IMR-90 (cell line): ENCODE measurements at regions not wholly inside any gene's neighbourhood (a gene's known extent, or its start where the extent isn't known, plus 50 kb on each side); places are given as distances from the start of the nearest gene placed in this dataset.

ENCODE experiments used
- ATAC-seq: fragments of 200-7000 bp; cut with Tn5 transposase; 2 replicates; pipeline ENCODE4 v1.9.1; 2020; ENCODE audit warnings: low read depth, mild to moderate bottlenecking, moderate library complexity
- BruUV-seq: library from RNA; stranded (reverse); fragments of 400-500 nt; replicated peaks from 2 replicates; lab custom pipeline; 2021; lab: Mats Ljungman, UMichigan
- CTCF ChIA-PET: fragments of 300-600 bp; formaldehyde crosslinking; extraction: SDS; loops from one replicate; lab custom pipeline; 2021; ENCODE audit warnings: antibody characterized with exemption; lab: Yijun Ruan, JAX
- POLR2A ChIA-PET: fragments of 300-600 bp; sonication (Branson Sonifier 250); formaldehyde crosslinking; loops from one replicate; lab custom pipeline; 2022; ENCODE audit warnings: antibody characterized with exemption; ENCODE audit not compliant: unreplicated experiment; lab: Charles Lee
- DNase-seq: peaks from one replicate; pipeline ENCODE4 v3.0.0; 2013
- H2AFZ ChIP-seq: replicated peaks from 2 replicates; pipeline ENCODE3; 2013; ENCODE audit warnings: low read length, mild to moderate bottlenecking; ENCODE audit not compliant: poor library complexity
- H2AK5ac ChIP-seq: 2 replicates; pipeline ENCODE4 v1.6.1; 2013; ENCODE audit warnings: low read depth, low read length, inconsistent platforms
- H2AK9ac ChIP-seq: replicated peaks from 2 replicates; pipeline ENCODE3; 2013; ENCODE audit warnings: mild to moderate bottlenecking, low read depth, low read length, moderate library complexity; ENCODE audit not compliant: poor library complexity
- H2BK120ac ChIP-seq: 2 replicates; pipeline ENCODE4 v1.6.1; 2013; ENCODE audit warnings: low read depth, low read length, inconsistent platforms
- H2BK15ac ChIP-seq: 3 replicates; pipeline ENCODE4 v1.6.1; 2013; ENCODE audit warnings: low read depth, low read length, inconsistent platforms
- H2BK20ac ChIP-seq: 2 replicates; pipeline ENCODE4 v1.6.1; 2013; ENCODE audit warnings: low read depth, mild to moderate bottlenecking, inconsistent platforms, low read length, moderate library complexity
- H2BK5ac ChIP-seq: 2 replicates; pipeline ENCODE4 v1.6.1; 2013; ENCODE audit warnings: mild to moderate bottlenecking, low read depth, low read length, inconsistent platforms; ENCODE audit not compliant: poor library complexity, severe bottlenecking
- H3K14ac ChIP-seq: replicated peaks from 2 replicates; pipeline ENCODE4 v1.6.1; 2013; ENCODE audit warnings: low read depth, low read length, inconsistent platforms
- H3K18ac ChIP-seq: 2 replicates; pipeline ENCODE4 v1.6.1; 2013; ENCODE audit warnings: low read depth, low read length, control low read depth
- H3K23ac ChIP-seq: 2 replicates; pipeline ENCODE4 v1.6.1; 2013; ENCODE audit warnings: low read depth, low read length, inconsistent platforms
- H3K27ac ChIP-seq: 2 replicates; pipeline ENCODE4 v1.5.1; 2013; ENCODE audit warnings: mild to moderate bottlenecking, control low read depth, low read length; ENCODE audit not compliant: insufficient read depth
- H3K27me3 ChIP-seq: 2 replicates; pipeline ENCODE4 v1.6.1; 2013; ENCODE audit warnings: low read length; ENCODE audit not compliant: control insufficient read depth, insufficient read depth
- H3K36me3 ChIP-seq: 2 replicates; pipeline ENCODE4 v1.6.1; 2013; ENCODE audit warnings: low read length, mixed read lengths; ENCODE audit not compliant: control insufficient read depth, insufficient read depth
- H3K4ac ChIP-seq: 2 replicates; pipeline ENCODE4 v1.6.1; 2013; ENCODE audit warnings: low read depth, low read length, inconsistent platforms
- H3K4me1 ChIP-seq: 2 replicates; pipeline ENCODE4 v1.6.1; 2013; ENCODE audit warnings: low read length, mixed read lengths; ENCODE audit not compliant: control insufficient read depth, insufficient read depth
- H3K4me2 ChIP-seq: 2 replicates; pipeline ENCODE4 v1.6.1; 2013; ENCODE audit warnings: low read depth, mild to moderate bottlenecking, control low read depth, low read length, moderate library complexity
- H3K4me3 ChIP-seq: 2 replicates; pipeline ENCODE4 v1.5.1; 2013; ENCODE audit warnings: low read depth, mild to moderate bottlenecking, control low read depth, low read length, moderate library complexity; ENCODE audit not compliant: insufficient read depth
- H3K56ac ChIP-seq: 2 replicates; pipeline ENCODE4 v1.6.1; 2013; ENCODE audit warnings: low read length, inconsistent platforms; ENCODE audit not compliant: insufficient read depth; ENCODE audit errors: extremely low read depth
- H3K79me1 ChIP-seq, 2 experiments: 2 replicates each; pipeline ENCODE4 v1.6.1; 2013; ENCODE audit warnings: low read length in 2 of 2, inconsistent platforms in 1 of 2, low read depth in 1 of 2
- H3K9ac ChIP-seq: 2 replicates; pipeline ENCODE4 v1.6.1; 2013; ENCODE audit warnings: low read depth, low read length, control low read depth
- H3K9me1 ChIP-seq: 2 replicates; pipeline ENCODE4 v1.6.1; 2013; ENCODE audit warnings: low read length, inconsistent platforms; ENCODE audit not compliant: insufficient read depth
- H3K9me3 ChIP-seq: 2 replicates; pipeline ENCODE4 v1.6.1; 2013; ENCODE audit warnings: low read length; ENCODE audit not compliant: control insufficient read depth, insufficient read depth
- H4K20me1 ChIP-seq: 2 replicates; pipeline ENCODE4 v1.6.1; 2013; ENCODE audit warnings: low read length, inconsistent platforms; ENCODE audit not compliant: insufficient read depth
- H4K5ac ChIP-seq: 2 replicates; pipeline ENCODE4 v1.6.1; 2013; ENCODE audit warnings: mild to moderate bottlenecking, low read depth, low read length, control low read depth
- H4K8ac ChIP-seq, 2 experiments: 2 replicates each; pipeline ENCODE4 v1.6.1; 2013; ENCODE audit warnings: low read depth in 2 of 2, low read length in 2 of 2, control low read depth in 1 of 2, inconsistent platforms in 1 of 2
- H4K91ac ChIP-seq: 2 replicates; pipeline ENCODE4 v1.6.1; 2013; ENCODE audit warnings: low read depth, low read length, inconsistent platforms; ENCODE audit not compliant: insufficient read depth
- CEBPB ChIP-seq: IDR thresholded peaks from 2 replicates; pipeline ENCODE4 v1.6.1; 2012; ENCODE audit warnings: low read depth, low read length, improper control_type of control experiment
- MAFK ChIP-seq: IDR thresholded peaks from 2 replicates; pipeline ENCODE4 v1.6.1; 2012; ENCODE audit warnings: low read depth, low read length, improper control_type of control experiment
- MAZ ChIP-seq: IDR thresholded peaks from 2 replicates; pipeline ENCODE4 v1.6.1; 2012; ENCODE audit warnings: low read depth, mild to moderate bottlenecking, low read length, improper control_type of control experiment, moderate library complexity, borderline replicate concordance
- MXI1 ChIP-seq: IDR thresholded peaks from 2 replicates; pipeline ENCODE4 v1.6.1; 2012; ENCODE audit warnings: low read depth, mild to moderate bottlenecking, low read length, moderate library complexity, borderline replicate concordance
- NFE2L2 ChIP-seq: fragments of 150-350 bp; IDR thresholded peaks from 2 replicates; pipeline ENCODE4 v1.6.1; 2016; ENCODE audit warnings: low read depth, mild to moderate bottlenecking, low read length
- POLR2A ChIP-seq: IDR thresholded peaks from 2 replicates; pipeline ENCODE4 v1.6.1; 2012; ENCODE audit warnings: mild to moderate bottlenecking, low read depth, low read length
- WGBS, 2 experiments: methylation state at CpG; one replicate each; pipeline versions ENCODE4 v1.1.5 to v1.1.7; 2013; ENCODE audit warnings: missing lambda C conversion rate in 2 of 2; ENCODE audit not compliant: insufficient read length in 1 of 2; ENCODE audit errors: extremely low coverage in 2 of 2; 5-methylcytosine and 5-hydroxymethylcytosine counted together
- dilution Hi-C: fragments of 300-500 bp; cut with HindIII; formaldehyde crosslinking; loops from one replicate; pipeline ENCODE4 v1.14.3; 2018; ENCODE audit warnings: low sequenced_read_pairs; ENCODE audit not compliant: unreplicated experiment
- in situ Hi-C: fragments of 300-500 bp; cut with MboI; formaldehyde crosslinking; loops from 3 replicates; pipeline ENCODE4 v1.14.3; 2019; ENCODE audit warnings: low sequenced_read_pairs, inconsistent platforms, mixed read lengths
- intact Hi-C: fragments of 100-400 bp; cut with micrococcal nuclease; formaldehyde crosslinking; loops from 2 replicates; pipeline ENCODE4 v1.10.0; 2022
- TF ChIP-seq, protein P1 (sequence below): fragments of 150-350 bp; IDR thresholded peaks from 2 replicates; pipeline ENCODE4 v1.6.1; 2017; ENCODE audit warnings: mild to moderate bottlenecking, antibody characterized with exemption, low read length, low read depth
- TF ChIP-seq, protein P2 (sequence below): conservative IDR thresholded peaks from 2 replicates; pipeline ENCODE4 v1.5.1; 2012; ENCODE audit warnings: mild to moderate bottlenecking, low read depth, low read length, improper control_type of control experiment

GRCh38 chr5:100430268-100431195 is 104.6 kb upstream of the FAM174A start (continued):
- no peak for TF ChIP-seq CEBPB
- no peak for TF ChIP-seq MAZ

DNA sequence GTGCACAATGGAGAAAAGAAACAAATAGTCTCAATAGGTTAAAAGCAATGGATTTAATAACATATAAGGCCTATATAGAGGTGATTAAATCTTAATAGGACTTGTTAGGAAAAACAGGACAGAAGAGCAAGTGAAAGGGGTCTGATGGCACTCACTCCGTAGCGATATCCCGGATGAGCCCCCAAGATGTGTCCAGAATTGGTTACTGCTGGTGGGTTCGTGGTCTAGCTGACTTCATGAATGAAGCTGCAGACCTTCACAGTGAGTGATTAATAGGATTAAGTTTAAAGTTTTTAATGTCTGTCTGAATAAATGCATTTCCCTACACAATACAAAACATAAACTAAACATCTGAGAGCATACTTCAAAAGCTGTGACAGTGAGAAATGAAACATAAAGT is 110.4 kb upstream of the FAM174A start:
- no peak overlapping the region for H2BK5ac ChIP-seq
- no peak overlapping the region for H3K56ac ChIP-seq
- no peak overlapping the region for H2BK20ac ChIP-seq
- H3K14ac ChIP-seq: no peak overlapping the region
- H2AK5ac ChIP-seq: no peak overlapping the region
- H2AFZ ChIP-seq: no peak overlapping the region
- no peaks in the 10 kb centered on the region for H3K79me1 ChIP-seq
- H4K8ac ChIP-seq: no peak overlapping the region
- dilution Hi-C loops (no loop called here), intact Hi-C loops (no loop called here), in situ Hi-C loops (loop anchor here (25.0 kb wide), 1 partner anchor 963 kb away; no protein-coding TSS in a partner anchor)
- no peaks in the 10 kb centered on the region for H3K4me1 ChIP-seq
- no peak overlapping the region for H3K4me2 ChIP-seq
- no peak overlapping the region for H4K91ac ChIP-seq
- no peaks in the 10 kb centered on the region for H3K9me1 ChIP-seq
- no peaks in the 10 kb centered on the region for H3K27me3 ChIP-seq
- no peaks in the 10 kb centered on the region for H3K36me3 ChIP-seq
- H3K23ac ChIP-seq: no peak overlapping the region
- no peak overlapping the region for H3K27ac ChIP-seq
- H4K5ac ChIP-seq: no peak overlapping the region
- no peak overlapping the region for H3K4ac ChIP-seq
- ATAC-seq: no peak
- H3K18ac ChIP-seq: no peak overlapping the region
- no peak overlapping the region for H2AK9ac ChIP-seq
- H2BK15ac ChIP-seq: no peak overlapping the region
- H2BK120ac ChIP-seq: no peak overlapping the region
- no peak overlapping the region for H3K9ac ChIP-seq
- H4K20me1 ChIP-seq: no peaks in the 10 kb centered on the region
- ChIA-PET CTCF (no interaction called here), POLR2A (no interaction called here)
- no peak overlapping the region for H3K4me3 ChIP-seq
- WGBS, 2 experiments: no CpG with 5 or more reads among the region's 4 CpGs
- TF ChIP-seq, protein P1, sequence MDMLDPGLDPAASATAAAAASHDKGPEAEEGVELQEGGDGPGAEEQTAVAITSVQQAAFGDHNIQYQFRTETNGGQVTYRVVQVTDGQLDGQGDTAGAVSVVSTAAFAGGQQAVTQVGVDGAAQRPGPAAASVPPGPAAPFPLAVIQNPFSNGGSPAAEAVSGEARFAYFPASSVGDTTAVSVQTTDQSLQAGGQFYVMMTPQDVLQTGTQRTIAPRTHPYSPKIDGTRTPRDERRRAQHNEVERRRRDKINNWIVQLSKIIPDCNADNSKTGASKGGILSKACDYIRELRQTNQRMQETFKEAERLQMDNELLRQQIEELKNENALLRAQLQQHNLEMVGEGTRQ: no peak
- TF ChIP-seq, protein P2, sequence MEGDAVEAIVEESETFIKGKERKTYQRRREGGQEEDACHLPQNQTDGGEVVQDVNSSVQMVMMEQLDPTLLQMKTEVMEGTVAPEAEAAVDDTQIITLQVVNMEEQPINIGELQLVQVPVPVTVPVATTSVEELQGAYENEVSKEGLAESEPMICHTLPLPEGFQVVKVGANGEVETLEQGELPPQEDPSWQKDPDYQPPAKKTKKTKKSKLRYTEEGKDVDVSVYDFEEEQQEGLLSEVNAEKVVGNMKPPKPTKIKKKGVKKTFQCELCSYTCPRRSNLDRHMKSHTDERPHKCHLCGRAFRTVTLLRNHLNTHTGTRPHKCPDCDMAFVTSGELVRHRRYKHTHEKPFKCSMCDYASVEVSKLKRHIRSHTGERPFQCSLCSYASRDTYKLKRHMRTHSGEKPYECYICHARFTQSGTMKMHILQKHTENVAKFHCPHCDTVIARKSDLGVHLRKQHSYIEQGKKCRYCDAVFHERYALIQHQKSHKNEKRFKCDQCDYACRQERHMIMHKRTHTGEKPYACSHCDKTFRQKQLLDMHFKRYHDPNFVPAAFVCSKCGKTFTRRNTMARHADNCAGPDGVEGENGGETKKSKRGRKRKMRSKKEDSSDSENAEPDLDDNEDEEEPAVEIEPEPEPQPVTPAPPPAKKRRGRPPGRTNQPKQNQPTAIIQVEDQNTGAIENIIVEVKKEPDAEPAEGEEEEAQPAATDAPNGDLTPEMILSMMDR: no peak
- TF ChIP-seq POLR2A: no peak
- no peak for TF ChIP-seq MAFK
- TF ChIP-seq NFE2L2: no peak
- TF ChIP-seq MXI1: no peak
- no peak for DNase-seq
- H3K9me3 ChIP-seq: no peaks in the 10 kb centered on the region
- BruUV-seq: no TSS peak
